Mesenchymal stem cell (in vitro differentiated cells and primary cell): ENCODE measurements at regions not wholly inside any gene's neighbourhood (a gene's known extent, or its start where the extent isn't known, plus 50 kb on each side); places are given as distances from the start of the nearest gene placed in this dataset.

Experiments used
- DNase-seq: peaks from one replicate; pipeline ENCODE4 v3.0.0-alpha.2; 2013
- H2AFZ ChIP-seq: one replicate; pipeline ENCODE4 v1.6.1; 2013; ENCODE audit warnings: low read depth, mild to moderate bottlenecking, control low read depth, inconsistent platforms, low read length, moderate library complexity
- H2AK5ac ChIP-seq: 2 replicates; pipeline ENCODE4 v1.6.1; 2013; ENCODE audit warnings: low read length, moderate library complexity, mild to moderate bottlenecking, inconsistent platforms; ENCODE audit not compliant: severe bottlenecking
- H2BK120ac ChIP-seq: one replicate; pipeline ENCODE4 v1.6.1; 2013; ENCODE audit warnings: low read depth, mild to moderate bottlenecking, inconsistent platforms, low read length, moderate library complexity
- H2BK12ac ChIP-seq, 2 experiments: one replicate each; pipeline ENCODE4 v1.6.1; 2013; ENCODE audit warnings: inconsistent platforms in 2 of 2, low read length in 2 of 2, mild to moderate bottlenecking in 2 of 2, moderate library complexity in 2 of 2, control low read depth in 1 of 2
- H2BK15ac ChIP-seq: one replicate; pipeline ENCODE4 v1.6.1; 2013; ENCODE audit warnings: mild to moderate bottlenecking, low read depth, inconsistent platforms; ENCODE audit not compliant: poor library complexity, severe bottlenecking
- H2BK5ac ChIP-seq: 2 replicates; pipeline ENCODE4 v1.6.1; 2013; ENCODE audit warnings: low read depth, mild to moderate bottlenecking, low read length, control low read depth, inconsistent platforms; ENCODE audit not compliant: poor library complexity, severe bottlenecking
- H3K14ac ChIP-seq, 2 experiments: one replicate each; pipeline ENCODE4 v1.6.1; 2013; ENCODE audit warnings: inconsistent platforms in 2 of 2, low read length in 2 of 2, control low read depth in 1 of 2, mild to moderate bottlenecking in 1 of 2, moderate library complexity in 1 of 2
- H3K18ac ChIP-seq, 2 experiments: one replicate each; pipeline ENCODE4 v1.6.1; 2013; ENCODE audit warnings: inconsistent platforms in 2 of 2, low read length in 2 of 2, control low read depth in 1 of 2, low read depth in 1 of 2, mild to moderate bottlenecking in 1 of 2
- H3K23ac ChIP-seq, 2 experiments: one replicate each; pipeline ENCODE4 v1.6.1; 2013; ENCODE audit warnings: inconsistent platforms in 2 of 2, low read length in 2 of 2, mild to moderate bottlenecking in 2 of 2, moderate library complexity in 2 of 2, control low read depth in 1 of 2
- H3K27ac ChIP-seq: 2 replicates; pipeline ENCODE4 v1.5.1; 2013; ENCODE audit warnings: mild to moderate bottlenecking, moderate library complexity, low read length, control low read depth, inconsistent platforms; ENCODE audit not compliant: poor library complexity, severe bottlenecking
- H3K27me3 ChIP-seq, 2 experiments: 2 replicates each; pipeline versions ENCODE4 v1.6.1 to v1.7.0; 2013; ENCODE audit warnings: low read length in 2 of 2, mild to moderate bottlenecking in 2 of 2, moderate library complexity in 2 of 2, control low read depth in 1 of 2, inconsistent platforms in 1 of 2; ENCODE audit not compliant: control insufficient read depth in 1 of 2, insufficient read depth in 1 of 2
- H3K36me3 ChIP-seq, 2 experiments: 2 replicates each; pipeline versions ENCODE4 v1.6.1 to v1.7.0; 2013; ENCODE audit warnings: low read length in 2 of 2, control low read depth in 1 of 2, inconsistent platforms in 1 of 2, low read depth in 1 of 2, mild to moderate bottlenecking in 1 of 2; ENCODE audit not compliant: insufficient read depth in 2 of 2, control insufficient read depth in 1 of 2
- H3K4ac ChIP-seq, 2 experiments: one replicate each; pipeline ENCODE4 v1.6.1; 2013; ENCODE audit warnings: inconsistent platforms in 2 of 2, low read length in 2 of 2, mild to moderate bottlenecking in 2 of 2, moderate library complexity in 2 of 2, control low read depth in 1 of 2, low read depth in 1 of 2
- H3K4me1 ChIP-seq: 2 replicates; pipeline ENCODE4 v1.6.1; 2013; ENCODE audit warnings: low read depth, low read length, control low read depth; ENCODE audit not compliant: control insufficient read depth, insufficient read depth
- H3K4me2 ChIP-seq: 2 replicates; pipeline ENCODE4 v1.6.1; 2013; ENCODE audit warnings: low read length, mild to moderate bottlenecking, inconsistent platforms; ENCODE audit not compliant: poor library complexity, severe bottlenecking
- H3K4me3 ChIP-seq, 2 experiments: 2 replicates each; pipeline versions ENCODE4 v1.5.1 to v1.7.0; 2013; ENCODE audit warnings: low read length in 2 of 2, mild to moderate bottlenecking in 2 of 2, control low read depth in 1 of 2, low read depth in 1 of 2; ENCODE audit not compliant: insufficient read depth in 1 of 2
- H3K79me1 ChIP-seq: replicated peaks from 2 replicates; pipeline ENCODE4 v1.6.1; 2013; ENCODE audit warnings: mild to moderate bottlenecking, control low read depth, low read length, inconsistent platforms; ENCODE audit not compliant: poor library complexity, severe bottlenecking
- H3K9ac ChIP-seq: 2 replicates; pipeline ENCODE4 v1.7.0; 2013; ENCODE audit warnings: mild to moderate bottlenecking, low read length, moderate library complexity
- H3K9me3 ChIP-seq: 2 replicates; pipeline ENCODE4 v1.7.0; 2013; ENCODE audit warnings: mild to moderate bottlenecking, low read length; ENCODE audit not compliant: control insufficient read depth
- H4K8ac ChIP-seq: one replicate; pipeline ENCODE4 v1.6.1; 2013; ENCODE audit warnings: inconsistent platforms, mild to moderate bottlenecking, low read length, moderate library complexity
- H4K91ac ChIP-seq: one replicate; pipeline ENCODE4 v1.6.1; 2013; ENCODE audit warnings: mild to moderate bottlenecking, low read length, inconsistent platforms
- WGBS: methylation state at CpG from one replicate; pipeline ENCODE4 v1.1.7; 2013; ENCODE audit warnings: mixed read lengths; 5-methylcytosine and 5-hydroxymethylcytosine counted together

DNA sequence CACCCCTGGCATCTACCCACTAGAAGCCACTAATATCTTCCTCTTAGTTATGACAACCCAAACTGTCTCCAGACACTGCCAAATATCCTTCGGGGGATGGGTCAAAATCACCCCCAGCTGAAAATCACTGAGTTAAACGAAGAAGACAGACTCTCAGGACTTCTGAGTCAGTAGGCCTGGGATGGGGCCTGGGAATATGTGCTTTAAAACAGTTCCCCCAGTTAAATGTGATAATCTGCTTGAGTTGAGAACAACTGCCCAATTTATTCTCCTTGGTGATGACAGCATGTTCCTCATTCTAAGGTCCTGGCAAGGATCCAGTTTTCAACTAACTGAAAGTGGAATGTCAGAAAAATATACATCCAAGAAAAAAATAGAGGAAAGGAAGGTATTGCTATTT lies 52.4 kb downstream of the CBLL2 start:
- H3K4me1 ChIP-seq: no peaks in the 10 kb centered on the region
- no peak overlapping the region for H2AFZ ChIP-seq
- DNase-seq: peak; percentile 49
- no peak overlapping the region for H4K91ac ChIP-seq
- no peak overlapping the region for H3K23ac ChIP-seq
- peaks cover 5% of the 10 kb centered on the region for H3K9me3 ChIP-seq
- H3K4me2 ChIP-seq: no peak overlapping the region
- no peak overlapping the region for H2BK120ac ChIP-seq
- H2BK15ac ChIP-seq: no peak overlapping the region
- H3K27ac ChIP-seq: no peak overlapping the region
- H3K14ac ChIP-seq: no peak overlapping the region
- H3K18ac ChIP-seq: no peak overlapping the region
- H2BK5ac ChIP-seq: no peak overlapping the region
- WGBS: no CpG with 5 or more reads among the region's 2 CpGs
- H4K8ac ChIP-seq: no peak overlapping the region
- no peak overlapping the region for H2BK12ac ChIP-seq
- H3K4me3 ChIP-seq: no peak overlapping the region
- H3K79me1 ChIP-seq: no peaks in the 10 kb centered on the region
- no peak overlapping the region for H2AK5ac ChIP-seq
- H3K36me3 ChIP-seq: no peaks in the 10 kb centered on the region
- H3K9ac ChIP-seq: no peak overlapping the region
- H3K27me3 ChIP-seq: peaks cover 0 to 4% of the 10 kb centered on the region in 2 experiments
- H3K4ac ChIP-seq: no peak overlapping the region

- DNase-seq: no peak
- 85% methylated on average over 2 of the region's 2 CpGs for WGBS
Observed at GRCh38 chrX:22329783-22330182, 57.1 kb downstream of the CBLL2 start.

DNA sequence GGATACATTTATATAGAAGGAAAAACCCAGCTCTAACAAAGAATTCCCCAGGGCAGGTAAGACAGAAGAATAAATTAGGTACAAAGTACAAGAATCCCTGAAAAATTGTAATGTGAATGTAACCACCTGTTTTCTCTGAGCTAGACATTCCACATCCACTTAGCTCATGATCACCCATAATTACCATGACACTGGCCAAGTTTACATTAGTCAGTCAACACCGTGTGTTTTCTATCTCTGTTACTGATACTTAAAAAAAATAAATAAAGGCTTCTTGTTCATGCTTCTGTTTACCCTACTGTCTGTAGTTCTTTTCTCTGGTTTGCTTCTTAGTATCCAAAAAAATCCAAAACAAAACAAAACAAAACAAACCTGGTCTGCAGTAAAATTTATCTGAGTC lies 66.0 kb downstream of the CBLL2 start:
- WGBS: no CpG with 5 or more reads among the region's 1 CpG
- no peak overlapping the region for H2BK5ac ChIP-seq

More at GRCh38 chrX:22329783-22330182, 57.1 kb downstream of the CBLL2 start:
- no peak overlapping the region for H3K4me2 ChIP-seq
- H2BK15ac ChIP-seq: no peak overlapping the region
- H2BK12ac ChIP-seq: no peak overlapping the region
- no peak overlapping the region for H3K9ac ChIP-seq
- H4K91ac ChIP-seq: no peak overlapping the region
- H3K4me1 ChIP-seq: no peaks in the 10 kb centered on the region
- no peak overlapping the region for H3K4ac ChIP-seq
- H3K9me3 ChIP-seq: no peaks in the 10 kb centered on the region
- H3K14ac ChIP-seq: no peak overlapping the region
- no peak overlapping the region for H2BK5ac ChIP-seq
- H4K8ac ChIP-seq: no peak overlapping the region
- H2AK5ac ChIP-seq: no peak overlapping the region
- no peak overlapping the region for H3K23ac ChIP-seq
- no peaks in the 10 kb centered on the region for H3K27me3 ChIP-seq
- no peaks in the 10 kb centered on the region for H3K36me3 ChIP-seq
- H3K79me1 ChIP-seq: no peaks in the 10 kb centered on the region
- H2AFZ ChIP-seq: no peak overlapping the region
- no peak overlapping the region for H3K18ac ChIP-seq
- H2BK120ac ChIP-seq: no peak overlapping the region
- H3K4me3 ChIP-seq: no peak overlapping the region
- H3K27ac ChIP-seq: no peak overlapping the region

GRCh38 chrX:22339459-22339858 lies 66.7 kb downstream of the CBLL2 start:
- no peak for DNase-seq
- Histone ChIP-seq H3K4ac (no peak overlapping the region), H3K79me1 (no peaks in the 10 kb centered on the region), H2BK15ac (no peak overlapping the region), H3K9me3 (peaks cover 4% of the 10 kb centered on the region), H3K18ac (no peak overlapping the region), H3K4me1 (no peaks in the 10 kb centered on the region), H2BK120ac (no peak overlapping the region), H3K14ac (no peak overlapping the region), H4K8ac (no peak overlapping the region), H3K36me3 (no peaks in the 10 kb centered on the region), H3K4me3 (no peak overlapping the region), H2BK5ac (no peak overlapping the region), H2AK5ac (no peak overlapping the region), H3K27me3 (peaks cover 0 to 6% of the 10 kb centered on the region in 2 experiments), H2BK12ac (no peak overlapping the region), H3K23ac (no peak overlapping the region), H2AFZ (no peak overlapping the region), H3K27ac (no peak overlapping the region), H4K91ac (no peak overlapping the region), H3K4me2 (no peak overlapping the region), H3K9ac (no peak overlapping the region)
- no CpG with 5 or more reads among the region's 1 CpG for WGBS

More for the DNA sequence above, 66.0 kb downstream of the CBLL2 start:
- Histone ChIP-seq H2BK15ac (no peak overlapping the region), H3K9me3 (peaks cover 4% of the 10 kb centered on the region), H3K79me1 (no peaks in the 10 kb centered on the region), H3K4ac (no peak overlapping the region), H3K4me1 (no peaks in the 10 kb centered on the region), H3K27ac (no peak overlapping the region), H3K4me3 (no peak overlapping the region), H3K4me2 (no peak overlapping the region), H2AK5ac (no peak overlapping the region), H4K8ac (no peak overlapping the region), H4K91ac (no peak overlapping the region), H3K9ac (no peak overlapping the region), H2BK12ac (no peak overlapping the region), H3K23ac (no peak overlapping the region), H2AFZ (no peak overlapping the region), H3K14ac (no peak overlapping the region), H2BK120ac (no peak overlapping the region), H3K27me3 (peaks cover 0 to 6% of the 10 kb centered on the region in 2 experiments), H3K36me3 (no peaks in the 10 kb centered on the region), H3K18ac (no peak overlapping the region)
- peak; percentile 32 for DNase-seq
